HG02763 (cell line): ENCODE measurements at regions not wholly inside any gene's neighbourhood (a gene's known extent, or its start where the extent isn't known, plus 50 kb on each side); places are given as distances from the start of the nearest gene placed in this dataset.
"Not testable (repeated sequence)": the region's sequence is repeated elsewhere in the genome, so short reads cannot be mapped to it uniquely, and the experiment has no call there.

Experiments
- ATAC-seq: cut with Tn5 transposase; IDR thresholded peaks from one replicate; pipeline ENCODE4 v1.9.1; 2021; ENCODE audit warnings: mild to moderate bottlenecking, moderate library complexity; ENCODE audit not compliant: unreplicated experiment

GRCh38 chr4:17436047-17436749 lies 75.7 kb downstream of the QDPR start:
- ATAC-seq = not testable (repeated sequence)

GRCh38 chr4:17433827-17434226 lies 78.1 kb downstream of the QDPR start:
- no peak for ATAC-seq

GRCh38 chr4:17427991-17428390 lies 83.9 kb downstream of the QDPR start:
- no peak for ATAC-seq

GRCh38 chr4:17426222-17426621 lies 85.7 kb downstream of the QDPR start:
- no peak for ATAC-seq

DNA sequence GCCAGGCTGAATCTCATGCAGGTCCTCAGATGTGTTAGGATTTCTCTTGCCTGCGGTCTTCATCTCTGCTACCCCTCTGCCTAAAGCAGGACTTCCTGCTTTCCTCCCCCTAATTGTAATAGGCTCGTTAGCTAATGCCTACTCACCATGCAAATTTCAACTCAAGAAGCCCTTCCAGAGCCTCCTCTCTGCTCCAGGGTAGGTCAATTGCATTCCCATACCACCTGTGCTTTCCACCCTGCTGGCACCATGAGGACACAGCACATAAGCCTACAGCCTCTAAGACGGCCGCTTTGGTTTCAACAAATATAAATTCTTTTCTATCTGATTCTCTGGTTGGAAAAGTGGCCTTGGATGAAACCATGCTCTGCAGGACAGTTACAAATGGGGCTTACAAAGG lies 93.9 kb downstream of the QDPR start:
- ATAC-seq = no peak

- ATAC-seq = no peak
Measured at GRCh38 chr4:17414392-17414791, 97.5 kb downstream of the QDPR start.

- ATAC-seq = no peak
Measured at GRCh38 chr4:17400686-17401085, 111.2 kb downstream of the QDPR start.

- ATAC-seq = no peak
Measured at GRCh38 chr4:17398805-17399204, 113.1 kb downstream of the QDPR start.

DNA sequence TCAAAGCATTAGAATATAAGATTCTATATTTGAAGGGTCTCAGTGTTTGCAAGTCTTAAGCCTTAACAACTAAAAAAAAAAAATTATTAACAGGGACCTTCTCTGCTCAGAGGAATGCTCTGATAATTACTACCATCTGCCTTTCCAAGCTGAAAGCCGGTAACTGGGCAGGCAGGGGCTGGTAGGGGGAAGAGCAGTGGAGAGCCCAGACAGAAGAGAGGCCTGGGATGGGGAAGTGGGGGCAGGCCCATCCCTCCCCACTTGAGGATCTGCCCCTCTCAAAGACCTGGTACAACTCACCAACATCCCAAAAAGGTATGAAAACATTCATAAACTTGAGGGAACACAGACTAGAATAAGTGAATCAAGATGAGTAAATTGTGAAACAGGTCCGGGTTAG lies 113.9 kb downstream of the QDPR start:
- no peak for ATAC-seq

- no peak for ATAC-seq
Measured at GRCh38 chr4:17397611-17398010, 114.3 kb downstream of the QDPR start.

GRCh38 chr4:17385403-17385802 lies 126.5 kb downstream of the QDPR start:
- ATAC-seq = peak; percentile 56

GRCh38 chr4:17380347-17380746 lies 131.5 kb downstream of the QDPR start:
- ATAC-seq = no peak

GRCh38 chr4:17376205-17376604 lies 135.7 kb downstream of the QDPR start:
- ATAC-seq = no peak

DNA sequence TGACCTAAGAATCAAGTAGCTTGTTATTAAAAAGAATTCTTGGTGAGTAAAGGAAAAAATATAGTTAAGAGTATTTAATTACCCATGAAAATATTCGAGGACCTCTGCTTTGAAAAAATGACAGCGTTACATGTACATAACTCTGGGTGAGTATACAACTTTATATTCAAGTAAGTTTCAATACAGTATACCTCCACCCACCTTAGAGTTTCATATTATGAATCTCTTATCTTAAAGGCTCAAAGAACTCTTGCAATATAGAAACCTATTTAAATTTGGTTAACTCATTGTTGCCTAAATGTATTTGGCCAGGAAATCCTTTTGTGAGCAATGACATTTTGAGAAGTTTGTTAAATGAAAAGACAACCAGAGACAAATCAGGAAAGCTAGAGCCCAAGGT lies 138.2 kb downstream of the QDPR start:
- no peak for ATAC-seq

- no peak for ATAC-seq
Measured at GRCh38 chr4:17370818-17371217, 141.1 kb downstream of the QDPR start.

DNA sequence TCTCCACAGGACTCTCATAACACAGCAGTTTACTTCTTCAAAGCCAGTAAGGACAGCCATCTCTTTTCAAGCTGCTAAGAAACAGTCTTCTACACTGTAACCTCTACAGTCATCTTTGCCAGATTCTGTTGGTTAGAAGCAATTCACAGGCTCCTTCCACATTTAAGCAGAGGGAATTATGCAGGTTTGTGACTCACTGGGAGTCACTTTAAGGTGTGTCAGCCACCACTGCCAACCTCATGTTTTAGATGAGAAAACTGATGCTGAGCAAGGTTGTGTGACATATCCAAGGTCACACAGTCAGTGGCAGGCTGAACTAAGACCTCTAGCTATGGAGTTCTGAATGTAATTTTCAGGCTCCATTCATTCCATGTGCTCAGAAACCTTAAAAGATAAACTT lies 143.5 kb downstream of the QDPR start:
- no peak for ATAC-seq

- ATAC-seq = no peak
Measured at GRCh38 chr4:17367201-17367600, 144.7 kb downstream of the QDPR start.

DNA sequence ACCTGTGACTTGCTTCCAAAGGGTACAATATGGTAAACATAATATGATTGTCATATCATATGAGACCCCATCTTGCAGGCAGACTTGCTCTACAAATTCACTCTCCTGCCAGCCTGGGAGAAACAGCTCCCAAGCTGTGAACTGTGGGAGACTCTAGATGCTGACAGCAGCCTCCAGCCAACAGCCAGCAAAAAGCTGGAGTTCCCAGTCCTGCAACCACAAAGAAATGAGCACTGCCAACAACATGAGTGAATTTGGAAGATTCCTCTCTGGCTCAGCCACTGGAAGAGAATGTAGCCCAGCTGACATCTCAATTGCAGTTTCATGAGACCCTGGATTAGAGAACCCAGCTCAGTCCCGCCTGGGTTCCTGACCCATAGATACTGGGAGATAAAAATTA lies 145.4 kb downstream of the QDPR start:
- ATAC-seq = no peak

DNA sequence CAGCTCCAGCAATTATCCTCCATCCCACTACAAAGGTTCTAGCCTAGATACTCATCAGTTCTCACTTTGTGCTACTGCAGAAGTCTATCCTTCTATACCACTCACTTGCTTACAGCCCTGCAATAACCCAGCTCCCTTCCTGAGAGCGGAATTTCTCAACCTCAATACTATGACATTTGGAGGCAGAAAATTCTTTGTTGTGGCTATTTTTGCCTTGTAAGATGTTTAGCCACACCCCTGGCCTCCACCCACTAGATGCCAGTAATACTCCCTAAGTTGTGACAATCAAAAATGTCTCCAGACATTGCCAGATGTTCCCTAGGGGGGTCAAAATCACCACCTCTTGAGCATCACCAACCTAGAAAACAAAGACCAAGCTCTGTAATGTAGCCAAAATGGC lies 149.5 kb downstream of the QDPR start:
- ATAC-seq = no peak

DNA sequence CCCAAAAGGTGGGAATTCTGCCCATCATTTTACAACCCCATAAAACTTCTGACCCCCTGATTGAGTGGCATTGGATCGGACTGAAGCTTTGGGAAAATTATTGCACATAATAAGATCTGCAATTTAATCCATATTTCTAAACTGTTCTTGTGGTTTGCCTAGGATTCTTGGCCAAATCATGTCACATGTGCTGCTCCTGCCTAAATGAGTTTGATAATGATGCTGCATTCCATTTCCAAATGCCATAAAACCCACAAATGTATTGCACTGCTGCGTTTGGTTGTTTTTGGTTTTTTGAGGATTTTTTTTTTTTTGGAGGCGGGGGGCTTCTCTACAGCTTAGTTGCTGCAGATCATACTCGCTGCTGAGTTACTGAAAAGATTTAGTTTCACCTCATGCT lies 153.6 kb downstream of the QDPR start:
- ATAC-seq = no peak

GRCh38 chr4:17356926-17357325 lies 155.0 kb downstream of the QDPR start:
- no peak for ATAC-seq

- ATAC-seq = no peak
Measured at GRCh38 chr4:17352357-17352756, 159.5 kb downstream of the QDPR start.

GRCh38 chr4:17347445-17347844 lies 164.4 kb downstream of the QDPR start:
- no peak for ATAC-seq
